AG09309 (cell line): ENCODE measurements at regions not wholly inside any gene's neighbourhood (a gene's known extent, or its start where the extent isn't known, plus 50 kb on each side); places are given as distances from the start of the nearest gene placed in this dataset.

Experiments used
- DNase-seq: peaks from one replicate; pipeline ENCODE4 v3.0.0-alpha.2; 2010; ENCODE audit warnings: low read depth
- H3K4me3 ChIP-seq: 2 replicates; pipeline ENCODE4 v1.5.1; 2011; ENCODE audit warnings: mild to moderate bottlenecking, low read depth, low read length, moderate library complexity; ENCODE audit not compliant: control insufficient read depth
- CTCF ChIP-seq: IDR thresholded peaks from 2 replicates; pipeline ENCODE4 v1.5.1; 2011; ENCODE audit warnings: mild to moderate bottlenecking, low read depth, low read length, inconsistent platforms; ENCODE audit not compliant: insufficient read depth, control insufficient read depth; ENCODE audit errors: missing control alignments

- DNase-seq, result no peak
- no peak for TF ChIP-seq CTCF
- H3K4me3 ChIP-seq, result no peak overlapping the region
Measured at GRCh38 chr18:51731070-51731469, 533.6 kb upstream of the MEX3C start.

GRCh38 chr18:51734576-51734975, 537.1 kb upstream of the MEX3C start:
- H3K4me3 ChIP-seq, result no peak overlapping the region
- no peak for TF ChIP-seq CTCF
- DNase-seq, result no peak

GRCh38 chr18:51739044-51739666, 541.7 kb upstream of the MEX3C start:
- no peak for TF ChIP-seq CTCF
- DNase-seq, result no peak
- H3K4me3 ChIP-seq, result no peak overlapping the region

GRCh38 chr18:51751901-51752300, 554.4 kb upstream of the MEX3C start:
- TF ChIP-seq CTCF, result no peak
- DNase-seq, result no peak

GRCh38 chr18:51753365-51754057, 556.0 kb upstream of the MEX3C start:
- no peak overlapping the region for H3K4me3 ChIP-seq
- no peak for TF ChIP-seq CTCF
- DNase-seq, result no peak

More at GRCh38 chr18:51751901-51752300, 554.4 kb upstream of the MEX3C start:
- H3K4me3 ChIP-seq, result no peak overlapping the region

- H3K4me3 ChIP-seq, result no peak overlapping the region
- TF ChIP-seq CTCF, result no peak
- DNase-seq, result no peak
Measured at GRCh38 chr18:51754566-51754965, 557.1 kb upstream of the MEX3C start.
